Thyroid gland (tissue), 4 donors: ENCODE measurements at regions not wholly inside any gene's neighbourhood (a gene's known extent, or its start where the extent isn't known, plus 50 kb on each side); places are given as distances from the start of the nearest gene placed in this dataset.

Experiments
- POLR2A ChIP-seq, 2 donors: fragments of 450-650 bp; IDR thresholded peaks; one replicate each; pipeline ENCODE4 v1.6.1; 2017; ENCODE audit warnings: antibody characterized with exemption in 2 of 2, mild to moderate bottlenecking in 2 of 2, moderate library complexity in 1 of 2
- TF ChIP-seq, protein P1 (sequence below), 6 experiments: fragments of 200-600 bp in 3 of 6; fragments of 450-650 bp in 3 of 6; sonication (generic) in 3 of 6; IDR thresholded peaks; one replicate each; pipeline ENCODE4 v1.5.1; 2016 to 2019; ENCODE audit warnings: antibody characterized with exemption in 6 of 6, mild to moderate bottlenecking in 2 of 6, inconsistent platforms in 1 of 6, moderate library complexity in 1 of 6

DNA sequence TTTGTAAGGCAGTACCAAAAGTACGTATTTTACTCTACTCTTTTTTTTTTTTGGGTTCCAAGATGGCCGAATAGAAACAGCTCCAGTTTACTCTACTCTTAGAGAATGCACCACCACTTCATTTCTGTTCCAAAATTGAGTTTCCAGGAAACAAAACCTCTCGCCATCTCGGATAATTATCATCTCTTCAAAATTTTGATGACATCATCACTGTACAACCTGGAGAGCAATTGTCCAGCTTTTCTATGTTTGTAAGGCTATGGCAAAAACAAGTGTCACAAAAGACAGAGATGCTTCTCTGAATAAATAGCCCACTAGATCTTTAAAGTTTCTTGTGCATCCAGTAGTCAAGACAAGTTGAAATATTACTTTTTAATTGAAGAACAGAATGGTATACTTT lies 1631.9 kb upstream of the CDH6 start:
- no peak for TF ChIP-seq POLR2A (IDR thresholded peaks at IDR 0.05)
- TF ChIP-seq, protein P1, sequence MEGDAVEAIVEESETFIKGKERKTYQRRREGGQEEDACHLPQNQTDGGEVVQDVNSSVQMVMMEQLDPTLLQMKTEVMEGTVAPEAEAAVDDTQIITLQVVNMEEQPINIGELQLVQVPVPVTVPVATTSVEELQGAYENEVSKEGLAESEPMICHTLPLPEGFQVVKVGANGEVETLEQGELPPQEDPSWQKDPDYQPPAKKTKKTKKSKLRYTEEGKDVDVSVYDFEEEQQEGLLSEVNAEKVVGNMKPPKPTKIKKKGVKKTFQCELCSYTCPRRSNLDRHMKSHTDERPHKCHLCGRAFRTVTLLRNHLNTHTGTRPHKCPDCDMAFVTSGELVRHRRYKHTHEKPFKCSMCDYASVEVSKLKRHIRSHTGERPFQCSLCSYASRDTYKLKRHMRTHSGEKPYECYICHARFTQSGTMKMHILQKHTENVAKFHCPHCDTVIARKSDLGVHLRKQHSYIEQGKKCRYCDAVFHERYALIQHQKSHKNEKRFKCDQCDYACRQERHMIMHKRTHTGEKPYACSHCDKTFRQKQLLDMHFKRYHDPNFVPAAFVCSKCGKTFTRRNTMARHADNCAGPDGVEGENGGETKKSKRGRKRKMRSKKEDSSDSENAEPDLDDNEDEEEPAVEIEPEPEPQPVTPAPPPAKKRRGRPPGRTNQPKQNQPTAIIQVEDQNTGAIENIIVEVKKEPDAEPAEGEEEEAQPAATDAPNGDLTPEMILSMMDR (IDR thresholded peaks at IDR 0.05), result no peak
